MCF 10A (cell line): ENCODE measurements at regions not wholly inside any gene's neighbourhood (a gene's known extent, or its start where the extent isn't known, plus 50 kb on each side); places are given as distances from the start of the nearest gene placed in this dataset.
"Not testable (repeated sequence)": the region's sequence is repeated elsewhere in the genome, so short reads cannot be mapped to it uniquely, and the experiment has no call there.

Source experiments
- BruUV-seq: library from RNA; stranded (reverse); fragments of 400-500 nt; replicated peaks from 2 replicates; lab custom pipeline; 2021; lab: Mats Ljungman, UMichigan
- CTCF ChIA-PET: fragments of 300-600 bp; sonication (Branson Sonifier 250); formaldehyde crosslinking; extraction: SDS; loops from one replicate; lab custom pipeline; 2021; ENCODE audit warnings: antibody characterized with exemption, inconsistent platforms; lab: Yijun Ruan, JAX
- POLR2A ChIA-PET: fragments of 300-600, 350-650 bp; sonication (Branson Sonifier 250); formaldehyde crosslinking; extraction: SDS; loops from one replicate; lab custom pipeline; 2020; ENCODE audit warnings: antibody characterized with exemption, inconsistent platforms; lab: Yijun Ruan, JAX
- DNase-seq: peaks from one replicate; pipeline ENCODE4 v3.0.0-alpha.2; 2018; ENCODE audit not compliant: unreplicated experiment
- H3K27ac Mint-ChIP-seq: one replicate; pipeline ENCODE4 v1.8.0; 2022; ENCODE audit warnings: mild to moderate bottlenecking, low read depth, mixed read lengths; ENCODE audit not compliant: unreplicated experiment
- H3K27me3 Mint-ChIP-seq: one replicate; pipeline ENCODE4 v1.8.0; 2022; ENCODE audit warnings: mixed read lengths; ENCODE audit not compliant: insufficient read depth, unreplicated experiment
- H3K36me3 Mint-ChIP-seq: one replicate; pipeline ENCODE4 v1.8.0; 2022; ENCODE audit warnings: mild to moderate bottlenecking, moderate library complexity, mixed read lengths; ENCODE audit not compliant: insufficient read depth, unreplicated experiment
- H3K4me1 Mint-ChIP-seq: one replicate; pipeline ENCODE4 v1.8.0; 2022; ENCODE audit warnings: mixed read lengths; ENCODE audit not compliant: insufficient read depth, unreplicated experiment
- H3K4me3 Mint-ChIP-seq: one replicate; pipeline ENCODE4 v1.8.0; 2022; ENCODE audit warnings: mild to moderate bottlenecking, moderate library complexity, mixed read lengths; ENCODE audit not compliant: unreplicated experiment
- H3K9me3 Mint-ChIP-seq: one replicate; pipeline ENCODE4 v1.8.0; 2022; ENCODE audit warnings: mixed read lengths; ENCODE audit not compliant: unreplicated experiment
- intact Hi-C: fragments of 100-400 bp; cut with micrococcal nuclease; formaldehyde crosslinking; loops from 2 replicates; pipeline ENCODE4 v1.14.1; 2022
- TF ChIP-seq, protein P1 (sequence below): fragments of 200-600 bp; IDR thresholded peaks from one replicate; pipeline ENCODE4 v1.8.0; 2022; ENCODE audit warnings: antibody characterized with exemption, mild to moderate bottlenecking; ENCODE audit not compliant: unreplicated experiment

DNA sequence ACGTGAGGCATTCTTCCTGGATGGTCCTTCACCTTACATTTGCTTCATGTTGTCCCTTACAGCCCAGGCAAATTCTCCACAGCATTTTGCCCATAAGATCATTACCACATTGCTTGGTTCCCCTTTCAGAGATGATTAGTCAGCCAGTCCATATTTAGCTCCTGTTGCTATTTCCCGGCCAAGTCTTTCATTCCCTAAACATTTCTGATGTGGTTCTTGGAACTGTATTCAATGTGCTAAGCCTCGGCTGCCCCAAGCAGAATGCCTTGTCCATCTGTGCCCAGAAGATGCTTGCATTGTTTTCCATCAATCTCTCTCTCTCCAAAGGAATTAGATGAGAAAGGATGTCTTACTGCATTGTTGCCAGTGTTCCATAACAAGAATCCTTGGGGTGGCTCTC, 420.9 kb upstream of the CAMK1G start:
- intact Hi-C loops = no loop called here
- ChIA-PET CTCF (interaction anchor here (0.8 kb wide), 1 partner anchor 13 kb away, joined by 3 read pairs; no protein-coding TSS in a partner anchor), POLR2A (interaction anchor here (1.3 kb wide), 1 partner anchor 16 kb away, joined by 5 read pairs; no protein-coding TSS in a partner anchor)
- peaks cover 11% of the 10 kb centered on the region for H3K27me3 Mint-ChIP-seq
- H3K4me1 Mint-ChIP-seq = no peaks in the 10 kb centered on the region
- no peak overlapping the region for H3K4me3 Mint-ChIP-seq
- no TSS peak for BruUV-seq
- peaks cover 7% of the 10 kb centered on the region for H3K9me3 Mint-ChIP-seq
- no peaks in the 10 kb centered on the region for H3K36me3 Mint-ChIP-seq
- TF ChIP-seq, protein P1, sequence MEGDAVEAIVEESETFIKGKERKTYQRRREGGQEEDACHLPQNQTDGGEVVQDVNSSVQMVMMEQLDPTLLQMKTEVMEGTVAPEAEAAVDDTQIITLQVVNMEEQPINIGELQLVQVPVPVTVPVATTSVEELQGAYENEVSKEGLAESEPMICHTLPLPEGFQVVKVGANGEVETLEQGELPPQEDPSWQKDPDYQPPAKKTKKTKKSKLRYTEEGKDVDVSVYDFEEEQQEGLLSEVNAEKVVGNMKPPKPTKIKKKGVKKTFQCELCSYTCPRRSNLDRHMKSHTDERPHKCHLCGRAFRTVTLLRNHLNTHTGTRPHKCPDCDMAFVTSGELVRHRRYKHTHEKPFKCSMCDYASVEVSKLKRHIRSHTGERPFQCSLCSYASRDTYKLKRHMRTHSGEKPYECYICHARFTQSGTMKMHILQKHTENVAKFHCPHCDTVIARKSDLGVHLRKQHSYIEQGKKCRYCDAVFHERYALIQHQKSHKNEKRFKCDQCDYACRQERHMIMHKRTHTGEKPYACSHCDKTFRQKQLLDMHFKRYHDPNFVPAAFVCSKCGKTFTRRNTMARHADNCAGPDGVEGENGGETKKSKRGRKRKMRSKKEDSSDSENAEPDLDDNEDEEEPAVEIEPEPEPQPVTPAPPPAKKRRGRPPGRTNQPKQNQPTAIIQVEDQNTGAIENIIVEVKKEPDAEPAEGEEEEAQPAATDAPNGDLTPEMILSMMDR = no peak
- H3K27ac Mint-ChIP-seq = no peak overlapping the region
- no peak for DNase-seq

DNA sequence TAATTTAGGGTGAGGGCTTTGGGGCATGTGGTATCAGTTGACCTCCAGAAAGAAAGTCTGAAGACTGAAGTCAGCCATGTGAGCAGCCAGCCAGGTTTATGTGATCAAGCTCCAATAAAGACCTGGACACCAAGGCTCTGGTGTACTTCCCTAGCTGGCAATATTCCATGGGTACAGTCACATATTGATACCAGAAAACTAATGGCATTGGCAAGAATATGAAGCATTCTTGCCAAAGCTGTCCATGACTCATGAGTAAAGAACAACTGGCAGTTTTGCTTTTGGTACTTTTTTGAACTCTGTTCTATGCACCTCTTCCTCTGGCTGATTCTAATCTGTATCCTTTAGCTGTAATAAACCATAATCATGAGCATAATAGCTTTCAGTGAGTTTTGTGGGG, 415.3 kb upstream of the CAMK1G start:
- POLR2A ChIA-PET = interaction anchor here (0.6 to 1.8 kb wide), 7 partner anchors 8 to 1125 kb away, joined by 3 to 6 read pairs (median 4); no protein-coding TSS in a partner anchor
- Mint-ChIP-seq H3K27me3 (no peaks in the 10 kb centered on the region), H3K27ac (peak overlapping the region; percentile 0), H3K4me1 (peaks cover 28% of the 10 kb centered on the region), H3K4me3 (peak overlapping the region; percentile 0), H3K9me3 (peaks cover 7% of the 10 kb centered on the region), H3K36me3 (peaks cover 9% of the 10 kb centered on the region)
- peak; percentile 99 for DNase-seq
- CTCF ChIA-PET = interaction anchor here (0.6 to 3.8 kb wide), 12 partner anchors 10 to 516 kb away, joined by 3 to 32 read pairs (median 4); no protein-coding TSS in a partner anchor
- BruUV-seq = no TSS peak
- TF ChIP-seq, protein P1 = no peak
- intact Hi-C loops = no loop called here

- ChIA-PET CTCF (interaction anchor here (0.6 to 3.8 kb wide), 4 partner anchors 33 to 780 kb away, joined by 3 to 32 read pairs (median 5); no protein-coding TSS in a partner anchor), POLR2A (no interaction called here)
- Mint-ChIP-seq H3K4me3 (no peak overlapping the region), H3K27ac (no peak overlapping the region), H3K9me3 (peaks cover 9% of the 10 kb centered on the region), H3K36me3 (peaks cover 9% of the 10 kb centered on the region), H3K27me3 (no peaks in the 10 kb centered on the region), H3K4me1 (peaks cover 28% of the 10 kb centered on the region)
- no peak for DNase-seq
- TF ChIP-seq, protein P1 = no peak
- intact Hi-C loops = no loop called here
- no TSS peak for BruUV-seq
Measured at GRCh38 chr1:209171151-209171550, 412.4 kb upstream of the CAMK1G start.

- intact Hi-C loops = no loop called here
- Mint-ChIP-seq H3K27ac (no peak overlapping the region), H3K27me3 (peaks cover 2% of the 10 kb centered on the region), H3K9me3 (peaks cover 6% of the 10 kb centered on the region), H3K4me3 (no peak overlapping the region), H3K36me3 (peaks cover 9% of the 10 kb centered on the region), H3K4me1 (peaks cover 28% of the 10 kb centered on the region)
- TF ChIP-seq, protein P1 = no peak
- POLR2A ChIA-PET = no interaction called here
- CTCF ChIA-PET = interaction anchor here (0.6 to 2.3 kb wide), 6 partner anchors 21 to 1142 kb away, joined by 3 to 8 read pairs (median 3); no protein-coding TSS in a partner anchor
- BruUV-seq = no TSS peak
- peak; percentile 77 for DNase-seq
Measured at GRCh38 chr1:209172286-209172685, 411.2 kb upstream of the CAMK1G start.

DNA sequence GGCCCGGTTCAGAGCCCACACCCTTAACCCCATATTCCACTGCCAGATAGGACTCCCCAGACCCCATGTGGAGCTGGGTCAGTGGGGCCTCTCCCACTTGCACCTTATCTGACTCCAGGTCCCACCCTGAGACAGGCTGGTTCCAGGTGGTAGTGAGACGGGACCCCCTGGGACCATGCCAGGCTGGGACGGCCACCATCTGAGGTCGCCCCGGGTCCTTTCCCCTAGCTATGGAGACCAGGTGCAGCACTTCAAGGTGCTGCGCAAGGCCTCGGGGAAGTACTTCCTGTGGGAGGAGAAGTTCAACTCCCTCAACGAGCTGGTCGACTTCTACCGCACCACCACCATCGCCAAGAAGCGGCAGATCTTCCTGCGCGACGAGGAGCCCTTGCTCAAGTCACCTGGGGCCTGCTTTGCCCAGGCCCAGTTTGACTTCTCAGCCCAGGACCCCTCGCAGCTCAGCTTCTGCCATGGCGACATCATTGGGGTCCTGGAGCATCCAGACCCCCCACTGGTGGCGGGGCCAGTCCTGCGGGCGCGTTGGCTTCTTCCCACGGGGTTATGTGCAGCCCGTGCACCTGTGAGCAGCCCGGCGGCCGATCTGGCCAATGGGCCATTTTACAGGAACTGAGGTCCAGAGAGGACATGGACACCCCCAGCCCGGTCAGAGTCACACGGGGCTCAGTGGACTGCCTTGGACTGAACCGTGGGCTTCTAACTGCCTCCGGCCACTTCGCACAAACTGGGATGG, 410.5 kb upstream of the CAMK1G start:
- H3K4me3 Mint-ChIP-seq, H3K27me3 Mint-ChIP-seq, H3K27ac Mint-ChIP-seq, intact Hi-C loops, BruUV-seq, DNase-seq, H3K36me3 Mint-ChIP-seq, POLR2A ChIA-PET: not testable (repeated sequence)
- Mint-ChIP-seq H3K4me1 (peaks cover 26% of the 10 kb centered on the region), H3K9me3 (peaks cover 11% of the 10 kb centered on the region)
- CTCF ChIA-PET = interaction anchor here (0.6 to 2.5 kb wide), 6 partner anchors 17 to 520 kb away, joined by 3 to 9 read pairs (median 4); no protein-coding TSS in a partner anchor

DNA sequence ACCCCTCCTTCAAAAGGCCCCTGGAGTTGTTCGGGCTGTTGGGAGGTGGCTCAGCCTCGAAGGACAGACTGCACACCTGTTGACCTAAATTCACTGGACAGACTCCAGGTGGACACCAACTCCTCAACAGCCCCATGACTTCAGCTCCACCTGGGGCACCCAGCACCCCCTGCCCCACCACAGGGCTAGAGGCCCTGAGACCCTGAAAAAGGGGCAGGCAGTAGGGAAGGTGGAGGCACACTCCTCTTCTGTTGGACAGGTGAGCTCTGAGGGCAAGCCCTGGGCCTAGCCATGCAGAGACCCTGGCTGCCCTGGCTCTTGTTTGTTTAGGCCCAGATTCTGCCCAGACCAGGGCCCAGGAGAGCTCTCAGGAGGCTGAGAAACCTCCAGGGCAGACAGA, 409.7 kb upstream of the CAMK1G start:
- CTCF ChIA-PET = interaction anchor here (0.5 to 2.5 kb wide), 6 partner anchors 16 to 521 kb away, joined by 3 to 9 read pairs (median 4); no protein-coding TSS in a partner anchor
- DNase-seq, POLR2A ChIA-PET, BruUV-seq, H3K36me3 Mint-ChIP-seq, H3K27ac Mint-ChIP-seq, H3K4me3 Mint-ChIP-seq, intact Hi-C loops: not testable (repeated sequence)
- Mint-ChIP-seq H3K27me3 (peaks cover 12% of the 10 kb centered on the region), H3K4me1 (peaks cover 17% of the 10 kb centered on the region), H3K9me3 (peaks cover 16% of the 10 kb centered on the region)
